ENCODE measurements at regions not wholly inside any gene's neighbourhood (a gene's known extent, or its start where the extent isn't known, plus 50 kb on each side); places are given as distances from the start of the nearest gene placed in this dataset.

DNA sequence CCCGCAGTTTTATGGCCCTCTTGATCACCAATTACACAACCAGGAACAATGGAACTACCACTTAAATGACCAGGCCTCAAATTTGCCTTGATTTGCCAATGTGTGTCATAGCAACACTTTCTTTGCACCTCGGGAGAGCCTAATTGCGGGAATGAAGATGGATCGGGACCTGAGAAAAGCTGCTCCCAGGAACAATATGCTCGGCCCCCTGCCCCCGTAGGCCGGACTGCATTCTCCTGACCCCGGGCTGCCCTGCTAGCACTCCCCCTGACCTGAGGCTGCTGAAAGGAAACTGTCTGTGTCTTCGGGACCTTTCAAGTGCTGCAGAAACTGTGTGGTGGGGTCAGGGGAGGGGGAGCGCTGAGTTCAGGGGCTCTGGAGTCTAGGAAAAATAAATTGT lies 294.3 kb upstream of the IRX1 start:
- TF ChIP-seq, protein P1, sequence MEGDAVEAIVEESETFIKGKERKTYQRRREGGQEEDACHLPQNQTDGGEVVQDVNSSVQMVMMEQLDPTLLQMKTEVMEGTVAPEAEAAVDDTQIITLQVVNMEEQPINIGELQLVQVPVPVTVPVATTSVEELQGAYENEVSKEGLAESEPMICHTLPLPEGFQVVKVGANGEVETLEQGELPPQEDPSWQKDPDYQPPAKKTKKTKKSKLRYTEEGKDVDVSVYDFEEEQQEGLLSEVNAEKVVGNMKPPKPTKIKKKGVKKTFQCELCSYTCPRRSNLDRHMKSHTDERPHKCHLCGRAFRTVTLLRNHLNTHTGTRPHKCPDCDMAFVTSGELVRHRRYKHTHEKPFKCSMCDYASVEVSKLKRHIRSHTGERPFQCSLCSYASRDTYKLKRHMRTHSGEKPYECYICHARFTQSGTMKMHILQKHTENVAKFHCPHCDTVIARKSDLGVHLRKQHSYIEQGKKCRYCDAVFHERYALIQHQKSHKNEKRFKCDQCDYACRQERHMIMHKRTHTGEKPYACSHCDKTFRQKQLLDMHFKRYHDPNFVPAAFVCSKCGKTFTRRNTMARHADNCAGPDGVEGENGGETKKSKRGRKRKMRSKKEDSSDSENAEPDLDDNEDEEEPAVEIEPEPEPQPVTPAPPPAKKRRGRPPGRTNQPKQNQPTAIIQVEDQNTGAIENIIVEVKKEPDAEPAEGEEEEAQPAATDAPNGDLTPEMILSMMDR (IDR thresholded peaks at IDR 0.05) = no peak
- TF ChIP-seq POLR2A (IDR thresholded peaks at IDR 0.05) (no peak), POLR2AphosphoS5 (IDR thresholded peaks at IDR 0.05) (no peak)
